ENCODE measurements at regions not wholly inside any gene's neighbourhood (a gene's known extent, or its start where the extent isn't known, plus 50 kb on each side); places are given as distances from the start of the nearest gene placed in this dataset.

GRCh38 chr3:25049304-25049703, 378.8 kb upstream of the RARB start:
- no peak for DNase-seq (ENCODE audit: extremely low spot score)
- H3K9me3 ChIP-seq: no peaks in the 10 kb centered on the region
- 70% methylated on average over 3 of the region's 3 CpGs for WGBS
- TF ChIP-seq POLR2AphosphoS5 (IDR thresholded peaks at IDR 0.05) (no peak), POLR2A (IDR thresholded peaks at IDR 0.05; ENCODE audit: low read depth) (no peak), EP300 (IDR thresholded peaks at IDR 0.05) (no peak)
- TF ChIP-seq, protein P1, sequence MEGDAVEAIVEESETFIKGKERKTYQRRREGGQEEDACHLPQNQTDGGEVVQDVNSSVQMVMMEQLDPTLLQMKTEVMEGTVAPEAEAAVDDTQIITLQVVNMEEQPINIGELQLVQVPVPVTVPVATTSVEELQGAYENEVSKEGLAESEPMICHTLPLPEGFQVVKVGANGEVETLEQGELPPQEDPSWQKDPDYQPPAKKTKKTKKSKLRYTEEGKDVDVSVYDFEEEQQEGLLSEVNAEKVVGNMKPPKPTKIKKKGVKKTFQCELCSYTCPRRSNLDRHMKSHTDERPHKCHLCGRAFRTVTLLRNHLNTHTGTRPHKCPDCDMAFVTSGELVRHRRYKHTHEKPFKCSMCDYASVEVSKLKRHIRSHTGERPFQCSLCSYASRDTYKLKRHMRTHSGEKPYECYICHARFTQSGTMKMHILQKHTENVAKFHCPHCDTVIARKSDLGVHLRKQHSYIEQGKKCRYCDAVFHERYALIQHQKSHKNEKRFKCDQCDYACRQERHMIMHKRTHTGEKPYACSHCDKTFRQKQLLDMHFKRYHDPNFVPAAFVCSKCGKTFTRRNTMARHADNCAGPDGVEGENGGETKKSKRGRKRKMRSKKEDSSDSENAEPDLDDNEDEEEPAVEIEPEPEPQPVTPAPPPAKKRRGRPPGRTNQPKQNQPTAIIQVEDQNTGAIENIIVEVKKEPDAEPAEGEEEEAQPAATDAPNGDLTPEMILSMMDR (IDR thresholded peaks at IDR 0.05): no peak
- no peaks in the 10 kb centered on the region for H3K36me3 ChIP-seq
- no peak overlapping the region for H3K27ac ChIP-seq (replicated peaks in 1 of 4)
- intact Hi-C loops (cut with DNase I): loop anchor here (10.0 kb wide), 1 partner anchor 375 kb away; the partner anchor contains the start of gene RARB
- H3K4me1 ChIP-seq: peaks cover 19 to 46% (median 34%) of the 10 kb centered on the region in 4 donors
- no peak overlapping the region for H3K4me3 ChIP-seq
- no peaks in the 10 kb centered on the region for H3K27me3 ChIP-seq

GRCh38 chr3:25053360-25053759, 374.7 kb upstream of the RARB start:
- no peak for DNase-seq (ENCODE audit: extremely low spot score)
- Histone ChIP-seq H3K9me3 (no peaks in the 10 kb centered on the region), H3K27me3 (no peaks in the 10 kb centered on the region), H3K4me1 (peaks cover 0 to 24% (median 16%) of the 10 kb centered on the region in 4 donors), H3K36me3 (no peaks in the 10 kb centered on the region), H3K4me3 (no peak overlapping the region), H3K27ac (replicated peaks in 1 of 4) (no peak overlapping the region)
- 62% methylated on average over 3 of the region's 3 CpGs for WGBS
- intact Hi-C loops (cut with DNase I): no loop called here
- TF ChIP-seq EP300 (IDR thresholded peaks at IDR 0.05): no peak
- TF ChIP-seq, protein P1 (IDR thresholded peaks at IDR 0.05): no peak
- no peak for TF ChIP-seq POLR2A (IDR thresholded peaks at IDR 0.05; ENCODE audit: low read depth)
- no peak for TF ChIP-seq POLR2AphosphoS5 (IDR thresholded peaks at IDR 0.05)

GRCh38 chr3:25056036-25056755, 371.9 kb upstream of the RARB start:
- Histone ChIP-seq H3K27me3 (no peaks in the 10 kb centered on the region), H3K9me3 (no peaks in the 10 kb centered on the region), H3K4me3 (no peak overlapping the region), H3K27ac (replicated peaks in 1 of 4) (no peak overlapping the region), H3K4me1 (peaks cover 0 to 28% (median 16%) of the 10 kb centered on the region in 4 donors), H3K36me3 (no peaks in the 10 kb centered on the region)
- TF ChIP-seq EP300 (IDR thresholded peaks at IDR 0.05) (no peak), POLR2AphosphoS5 (IDR thresholded peaks at IDR 0.05) (no peak), POLR2A (IDR thresholded peaks at IDR 0.05; ENCODE audit: low read depth) (no peak)
- TF ChIP-seq, protein P1 (IDR thresholded peaks at IDR 0.05): no peak
- DNase-seq (ENCODE audit: extremely low spot score): no peak
- intact Hi-C loops (cut with DNase I): no loop called here
- WGBS: 73% methylated on average over 1 of the region's 1 CpG

DNA sequence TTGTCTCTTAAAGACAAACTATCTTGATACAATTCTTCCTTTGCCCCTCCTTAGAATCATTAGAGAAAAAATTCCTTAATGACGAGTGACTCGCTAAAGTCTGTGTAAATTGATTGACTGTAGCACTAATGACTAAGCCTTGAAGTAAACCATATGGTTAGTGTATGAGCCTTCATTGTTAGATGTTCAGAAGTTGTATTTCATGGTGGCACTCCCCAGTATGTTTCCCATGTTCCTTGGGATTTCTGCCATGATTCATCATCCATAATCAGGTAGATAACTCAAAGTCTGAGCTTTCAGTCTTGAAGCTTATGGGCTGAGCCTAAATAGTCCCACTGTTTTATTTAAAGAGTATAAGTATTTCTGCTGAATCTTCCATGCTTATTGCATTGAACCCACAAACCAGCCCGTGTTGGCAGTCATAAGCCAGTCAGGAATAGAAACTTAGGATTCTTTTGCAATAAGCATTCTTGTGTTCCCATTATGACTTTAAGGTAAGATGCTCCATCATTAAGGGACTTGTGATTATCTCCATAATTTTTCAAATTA, 371.2 kb upstream of the RARB start:
- DNase-seq (ENCODE audit: extremely low spot score): no peak
- Histone ChIP-seq H3K27ac (replicated peaks in 1 of 4) (no peak overlapping the region), H3K9me3 (no peaks in the 10 kb centered on the region), H3K27me3 (no peaks in the 10 kb centered on the region), H3K4me3 (no peak overlapping the region), H3K4me1 (peaks cover 0 to 28% (median 16%) of the 10 kb centered on the region in 4 donors), H3K36me3 (no peaks in the 10 kb centered on the region)
- WGBS: 81% methylated on average over 3 of the region's 3 CpGs
- intact Hi-C loops (cut with DNase I): no loop called here
- TF ChIP-seq EP300 (IDR thresholded peaks at IDR 0.05) (no peak), POLR2A (IDR thresholded peaks at IDR 0.05; ENCODE audit: low read depth) (no peak), POLR2AphosphoS5 (IDR thresholded peaks at IDR 0.05) (no peak)
- TF ChIP-seq, protein P1 (IDR thresholded peaks at IDR 0.05): no peak

Measured in esophagus muscularis mucosa (tissue), 4 donors.